OCI-LY3 (cell line): ENCODE measurements at regions not wholly inside any gene's neighbourhood (a gene's known extent, or its start where the extent isn't known, plus 50 kb on each side); places are given as distances from the start of the nearest gene placed in this dataset.

Experiments
- EZH2phosphoT487 ChIP-seq: fragments of 200-600 bp; shearing (Covaris generic); IDR thresholded peaks from 2 replicates; pipeline ENCODE4 v1.6.1; 2018; ENCODE audit warnings: antibody characterized with exemption, mixed run types, low read depth
- TF ChIP-seq, protein P1 (sequence below): fragments of 200-600, 300-600 bp; sonication (generic); IDR thresholded peaks from 2 replicates; pipeline ENCODE4 v1.5.1; 2014; ENCODE audit warnings: antibody characterized with exemption, low read length, low read depth

DNA sequence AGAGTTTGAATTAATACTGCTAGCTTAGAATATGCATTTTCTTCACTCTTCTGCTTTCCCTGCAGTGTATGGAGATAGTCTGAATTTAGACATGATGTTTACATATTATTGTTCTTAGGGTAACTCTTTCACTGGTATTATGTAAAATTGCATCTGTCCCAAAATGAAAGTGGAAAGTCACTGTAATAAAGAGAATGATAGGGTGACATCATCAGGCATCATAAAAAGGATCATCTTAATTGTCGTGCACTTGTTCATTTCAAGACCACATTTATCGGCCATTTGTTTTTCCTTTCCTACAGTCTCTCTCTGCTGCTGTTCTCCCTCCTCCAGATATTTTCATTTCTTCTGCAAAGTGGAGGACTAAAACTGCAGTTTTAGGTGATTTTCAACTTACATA, 61.9 kb upstream of the ZNF281 start:
- TF ChIP-seq, protein P1, sequence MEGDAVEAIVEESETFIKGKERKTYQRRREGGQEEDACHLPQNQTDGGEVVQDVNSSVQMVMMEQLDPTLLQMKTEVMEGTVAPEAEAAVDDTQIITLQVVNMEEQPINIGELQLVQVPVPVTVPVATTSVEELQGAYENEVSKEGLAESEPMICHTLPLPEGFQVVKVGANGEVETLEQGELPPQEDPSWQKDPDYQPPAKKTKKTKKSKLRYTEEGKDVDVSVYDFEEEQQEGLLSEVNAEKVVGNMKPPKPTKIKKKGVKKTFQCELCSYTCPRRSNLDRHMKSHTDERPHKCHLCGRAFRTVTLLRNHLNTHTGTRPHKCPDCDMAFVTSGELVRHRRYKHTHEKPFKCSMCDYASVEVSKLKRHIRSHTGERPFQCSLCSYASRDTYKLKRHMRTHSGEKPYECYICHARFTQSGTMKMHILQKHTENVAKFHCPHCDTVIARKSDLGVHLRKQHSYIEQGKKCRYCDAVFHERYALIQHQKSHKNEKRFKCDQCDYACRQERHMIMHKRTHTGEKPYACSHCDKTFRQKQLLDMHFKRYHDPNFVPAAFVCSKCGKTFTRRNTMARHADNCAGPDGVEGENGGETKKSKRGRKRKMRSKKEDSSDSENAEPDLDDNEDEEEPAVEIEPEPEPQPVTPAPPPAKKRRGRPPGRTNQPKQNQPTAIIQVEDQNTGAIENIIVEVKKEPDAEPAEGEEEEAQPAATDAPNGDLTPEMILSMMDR: no peak
- TF ChIP-seq EZH2phosphoT487: no peak
